ENCODE measurements at regions not wholly inside any gene's neighbourhood (a gene's known extent, or its start where the extent isn't known, plus 50 kb on each side); places are given as distances from the start of the nearest gene placed in this dataset.

- DNase-seq: no peak
Observed at GRCh38 chr2:217328622-217328978, 468.7 kb upstream of the TNP1 start.

- no peak for DNase-seq
Observed at GRCh38 chr2:217327953-217328621, 468.2 kb upstream of the TNP1 start.

GRCh38 chr2:217326238-217327022 lies 466.6 kb upstream of the TNP1 start:
- no peak for DNase-seq

GRCh38 chr2:217325816-217326215 lies 466.0 kb upstream of the TNP1 start:
- DNase-seq: no peak

GRCh38 chr2:217325251-217325650 lies 465.4 kb upstream of the TNP1 start:
- no peak for DNase-seq

GRCh38 chr2:217316743-217317142 lies 456.9 kb upstream of the TNP1 start:
- DNase-seq: no peak

- DNase-seq: no peak
Observed at GRCh38 chr2:217314021-217314460, 454.2 kb upstream of the TNP1 start.

- DNase-seq: no peak
Observed at GRCh38 chr2:217313386-217313785, 453.5 kb upstream of the TNP1 start.

GRCh38 chr2:217309056-217309455 lies 449.2 kb upstream of the TNP1 start:
- DNase-seq: no peak

GRCh38 chr2:217307023-217307422 lies 447.2 kb upstream of the TNP1 start:
- no peak for DNase-seq

- no peak for DNase-seq
Observed at GRCh38 chr2:217305882-217306281, 446.0 kb upstream of the TNP1 start.

GRCh38 chr2:217304582-217304981 lies 444.7 kb upstream of the TNP1 start:
- DNase-seq: no peak

- no peak for DNase-seq
Observed at GRCh38 chr2:217302856-217303255, 443.0 kb upstream of the TNP1 start.

- no peak for DNase-seq
Observed at GRCh38 chr2:217301142-217301925, 441.5 kb upstream of the TNP1 start.

GRCh38 chr2:217299590-217299989 lies 439.7 kb upstream of the TNP1 start:
- DNase-seq: no peak

GRCh38 chr2:217297096-217297495 lies 437.2 kb upstream of the TNP1 start:
- DNase-seq: no peak

GRCh38 chr2:217294818-217295217 lies 435.0 kb upstream of the TNP1 start:
- DNase-seq: no peak

GRCh38 chr2:217294211-217294610 lies 434.3 kb upstream of the TNP1 start:
- DNase-seq: no peak

GRCh38 chr2:217293607-217294006 lies 433.7 kb upstream of the TNP1 start:
- no peak for DNase-seq

GRCh38 chr2:217293046-217293445 lies 433.2 kb upstream of the TNP1 start:
- no peak for DNase-seq

GRCh38 chr2:217291259-217291658 lies 431.4 kb upstream of the TNP1 start:
- no peak for DNase-seq

- DNase-seq: no peak
Observed at GRCh38 chr2:217290467-217290866, 430.6 kb upstream of the TNP1 start.

GRCh38 chr2:217289907-217290280 lies 430.0 kb upstream of the TNP1 start:
- DNase-seq: peak; percentile 26
